ENCODE measurements at regions not wholly inside any gene's neighbourhood (a gene's known extent, or its start where the extent isn't known, plus 50 kb on each side); places are given as distances from the start of the nearest gene placed in this dataset.
"Not testable (repeated sequence)": the region's sequence is repeated elsewhere in the genome, so short reads cannot be mapped to it uniquely, and the experiment has no call there.

DNA sequence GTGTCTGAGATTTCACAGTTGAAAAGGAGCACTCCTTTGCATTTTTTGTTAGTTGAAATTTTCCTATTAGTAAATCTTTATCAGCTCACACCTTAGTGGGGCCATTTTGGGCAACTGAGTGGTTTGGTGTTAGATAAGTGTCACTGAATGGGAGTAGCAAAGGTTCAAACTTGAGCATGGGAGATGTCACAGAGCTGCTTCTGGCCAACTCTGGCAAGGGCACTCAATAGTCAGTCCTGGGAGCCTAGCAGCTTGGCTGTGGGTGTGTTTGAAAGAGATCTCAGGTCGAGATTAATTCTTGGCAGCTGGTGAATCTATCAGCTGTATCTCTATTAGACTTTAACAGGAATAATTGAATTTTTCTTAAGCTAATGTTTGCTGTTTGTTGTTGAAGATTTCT lies 579.3 kb downstream of the EDEM1 start:
- Mint-ChIP-seq H3K36me3 (ENCODE audit: low read depth, unreplicated experiment) (no peaks in the 10 kb centered on the region), H3K4me3 (ENCODE audit: unreplicated experiment) (no peak overlapping the region), H3K27ac (ENCODE audit: unreplicated experiment) (no peak overlapping the region), H3K27me3 (ENCODE audit: unreplicated experiment) (no peaks in the 10 kb centered on the region), H3K4me1 (ENCODE audit: unreplicated experiment) (no peaks in the 10 kb centered on the region), H3K9me3 (ENCODE audit: unreplicated experiment) (peaks cover 16% of the 10 kb centered on the region)
- TF ChIP-seq CTCF (IDR thresholded peaks at IDR 0.05; ENCODE audit: unreplicated experiment) = no peak
- DNase-seq (ENCODE audit: low spot score) = no peak

GRCh38 chr3:5767304-5767703 lies 579.8 kb downstream of the EDEM1 start:
- no peak overlapping the region for H3K4me3 Mint-ChIP-seq (ENCODE audit: unreplicated experiment)
- H3K9me3 Mint-ChIP-seq (ENCODE audit: unreplicated experiment) = peaks cover 20% of the 10 kb centered on the region
- no peak for TF ChIP-seq CTCF (IDR thresholded peaks at IDR 0.05; ENCODE audit: unreplicated experiment)
- H3K36me3 Mint-ChIP-seq (ENCODE audit: low read depth, unreplicated experiment) = no peaks in the 10 kb centered on the region
- H3K27me3 Mint-ChIP-seq (ENCODE audit: unreplicated experiment) = no peaks in the 10 kb centered on the region
- H3K4me1 Mint-ChIP-seq (ENCODE audit: unreplicated experiment) = no peaks in the 10 kb centered on the region
- DNase-seq (ENCODE audit: low spot score) = no peak
- no peak overlapping the region for H3K27ac Mint-ChIP-seq (ENCODE audit: unreplicated experiment)

- no peaks in the 10 kb centered on the region for H3K4me1 Mint-ChIP-seq (ENCODE audit: unreplicated experiment)
- no peaks in the 10 kb centered on the region for H3K36me3 Mint-ChIP-seq (ENCODE audit: low read depth, unreplicated experiment)
- peaks cover 20% of the 10 kb centered on the region for H3K9me3 Mint-ChIP-seq (ENCODE audit: unreplicated experiment)
- H3K27me3 Mint-ChIP-seq (ENCODE audit: unreplicated experiment) = no peaks in the 10 kb centered on the region
- H3K27ac Mint-ChIP-seq (ENCODE audit: unreplicated experiment) = no peak overlapping the region
- TF ChIP-seq CTCF (IDR thresholded peaks at IDR 0.05; ENCODE audit: unreplicated experiment) = no peak
- no peak overlapping the region for H3K4me3 Mint-ChIP-seq (ENCODE audit: unreplicated experiment)
- DNase-seq (ENCODE audit: low spot score) = no peak
These were observed 580.9 kb downstream of the EDEM1 start for GRCh38 chr3:5768281-5768945.

DNA sequence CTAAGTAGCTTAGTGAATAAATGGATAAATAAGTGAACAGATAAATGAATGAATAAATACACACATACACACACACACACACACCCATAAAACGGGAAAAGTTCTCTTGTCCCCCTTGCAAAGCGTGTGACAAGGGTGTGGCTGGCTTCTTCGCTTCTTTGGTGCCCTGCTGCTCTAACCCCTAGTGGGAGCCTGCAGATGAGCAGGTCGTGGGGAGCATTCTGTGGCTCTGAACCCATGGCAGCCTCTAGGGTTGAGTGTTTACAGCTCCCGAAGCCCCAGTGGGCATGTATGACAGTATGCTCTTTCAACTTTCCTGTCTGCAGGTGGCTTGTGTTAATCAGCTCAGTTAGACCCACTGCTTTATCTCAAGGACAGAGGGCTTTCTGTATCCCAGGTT lies 582.3 kb downstream of the EDEM1 start:
- no peak for TF ChIP-seq CTCF (IDR thresholded peaks at IDR 0.05; ENCODE audit: unreplicated experiment)
- no peak for DNase-seq (ENCODE audit: low spot score)
- peaks cover 26% of the 10 kb centered on the region for H3K9me3 Mint-ChIP-seq (ENCODE audit: unreplicated experiment)
- H3K4me3 Mint-ChIP-seq (ENCODE audit: unreplicated experiment) = no peak overlapping the region
- no peaks in the 10 kb centered on the region for H3K4me1 Mint-ChIP-seq (ENCODE audit: unreplicated experiment)
- H3K27ac Mint-ChIP-seq (ENCODE audit: unreplicated experiment) = no peak overlapping the region
- no peaks in the 10 kb centered on the region for H3K27me3 Mint-ChIP-seq (ENCODE audit: unreplicated experiment)
- H3K36me3 Mint-ChIP-seq (ENCODE audit: low read depth, unreplicated experiment) = no peaks in the 10 kb centered on the region

GRCh38 chr3:5774337-5774736 lies 586.8 kb downstream of the EDEM1 start:
- no peaks in the 10 kb centered on the region for H3K4me1 Mint-ChIP-seq (ENCODE audit: unreplicated experiment)
- H3K36me3 Mint-ChIP-seq (ENCODE audit: low read depth, unreplicated experiment) = no peaks in the 10 kb centered on the region
- no peak overlapping the region for H3K4me3 Mint-ChIP-seq (ENCODE audit: unreplicated experiment)

GRCh38 chr3:5775100-5775499 lies 587.6 kb downstream of the EDEM1 start:
- not testable (repeated sequence) for H3K27ac Mint-ChIP-seq (ENCODE audit: unreplicated experiment); H3K4me3 Mint-ChIP-seq (ENCODE audit: unreplicated experiment); H3K27me3 Mint-ChIP-seq (ENCODE audit: unreplicated experiment); DNase-seq (ENCODE audit: low spot score); H3K4me1 Mint-ChIP-seq (ENCODE audit: unreplicated experiment); H3K36me3 Mint-ChIP-seq (ENCODE audit: low read depth, unreplicated experiment)
- peaks cover 17% of the 10 kb centered on the region for H3K9me3 Mint-ChIP-seq (ENCODE audit: unreplicated experiment)

More at GRCh38 chr3:5774337-5774736, 586.8 kb downstream of the EDEM1 start:
- no peak for TF ChIP-seq CTCF (IDR thresholded peaks at IDR 0.05; ENCODE audit: unreplicated experiment)
- Mint-ChIP-seq H3K27ac (ENCODE audit: unreplicated experiment) (no peak overlapping the region), H3K9me3 (ENCODE audit: unreplicated experiment) (peaks cover 17% of the 10 kb centered on the region), H3K27me3 (ENCODE audit: unreplicated experiment) (peaks cover 3% of the 10 kb centered on the region)
- no peak for DNase-seq (ENCODE audit: low spot score)
